Frontal cortex (tissue), 3 donors: ENCODE measurements at regions not wholly inside any gene's neighbourhood (a gene's known extent, or its start where the extent isn't known, plus 50 kb on each side); places are given as distances from the start of the nearest gene placed in this dataset.

Experiments used
- DNase-seq, 2 donors: peaks; one replicate each; pipeline ENCODE4 v3.0.0; 2012; ENCODE audit warnings: low spot score in 2 of 2
- FAIRE-seq: peaks from 2 replicates; lab custom pipeline; 2012; peaks lifted over from hg19 to GRCh38; lab: Jason Lieb, UNC
- donor health status: control.
- donor health status: control.
- donor health status: control.

DNA sequence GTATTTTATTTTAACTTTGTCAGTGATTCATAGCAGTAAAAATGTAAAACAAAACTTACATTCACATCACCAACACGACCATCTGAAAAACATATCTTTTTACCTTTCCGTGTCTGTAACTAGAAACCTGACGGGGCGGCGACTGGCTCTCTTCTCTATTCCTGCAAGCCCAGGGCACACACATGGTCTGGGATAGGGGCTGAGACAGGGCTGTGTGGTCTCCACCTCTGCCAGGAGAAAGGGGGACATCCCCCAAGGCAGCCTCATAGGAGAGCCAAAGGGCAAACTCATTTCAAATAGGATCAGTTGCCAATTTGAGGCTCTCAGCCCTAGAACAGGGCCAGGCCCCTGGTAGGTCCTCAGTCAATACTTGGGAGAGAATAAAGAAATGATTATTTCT is 359.4 kb downstream of the TCERG1L start:
- DNase-seq, result no peak
- no peak for FAIRE-seq

DNA sequence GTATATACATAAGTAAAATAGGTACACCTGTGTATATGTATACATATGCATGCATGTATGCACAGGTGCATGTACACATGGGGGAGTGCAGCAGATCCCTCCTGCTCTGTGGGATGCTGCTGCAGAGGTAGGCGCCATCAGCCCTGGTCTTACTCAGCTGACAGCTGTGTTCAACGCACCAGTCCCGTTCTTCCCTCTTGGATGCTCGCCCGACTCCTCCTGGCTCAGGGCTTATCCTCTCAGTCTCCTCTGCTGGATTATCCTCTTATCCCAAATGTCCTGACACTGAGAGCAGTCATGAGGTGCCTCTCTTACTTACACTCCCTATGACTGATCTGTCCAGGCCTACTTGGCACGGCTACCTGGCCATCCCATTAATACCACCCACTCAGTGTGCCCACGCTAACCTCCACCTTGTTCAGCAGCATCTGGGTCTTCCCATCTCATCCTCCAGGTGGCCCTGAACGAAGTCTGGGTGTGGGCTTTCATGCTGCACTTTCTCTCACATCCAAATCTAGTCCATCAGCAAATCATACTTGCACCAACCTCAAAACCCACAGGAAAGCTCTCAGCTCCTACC is 357.1 kb downstream of the TCERG1L start:
- FAIRE-seq, result no peak
- DNase-seq, result no peak

DNA sequence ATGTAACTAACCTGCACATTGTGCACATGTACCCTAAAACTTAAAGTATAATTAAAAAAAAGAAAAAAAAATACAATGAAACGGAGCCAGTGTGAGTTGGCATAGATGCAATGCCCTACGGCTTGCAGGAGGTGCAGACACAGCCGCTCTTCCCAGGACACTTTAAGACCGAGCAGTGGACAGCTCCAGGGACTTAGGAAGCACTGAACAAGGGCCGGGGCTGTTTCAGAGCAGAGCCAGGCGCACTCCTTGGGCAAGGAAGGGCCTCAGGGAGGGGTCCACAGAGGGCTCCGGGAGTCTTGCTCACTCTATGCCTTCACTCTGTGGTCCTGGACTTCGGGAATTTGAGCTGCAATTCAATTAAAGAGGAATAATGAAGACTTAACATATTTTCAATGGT is 355.3 kb downstream of the TCERG1L start:
- FAIRE-seq (no peak), DNase-seq (no peak)

- FAIRE-seq (no peak), DNase-seq (no peak)
These were observed 354.1 kb downstream of the TCERG1L start for GRCh38 chr10:130957423-130957822.

- DNase-seq (no peak), FAIRE-seq (no peak)
These were observed 353.5 kb downstream of the TCERG1L start for GRCh38 chr10:130958003-130958402.

- FAIRE-seq, result no peak
- no peak for DNase-seq
These were observed 352.4 kb downstream of the TCERG1L start for GRCh38 chr10:130958981-130959751.

GRCh38 chr10:130959752-130960195 is 351.7 kb downstream of the TCERG1L start:
- FAIRE-seq, result no peak
- no peak for DNase-seq

GRCh38 chr10:130960531-130960930 is 351.0 kb downstream of the TCERG1L start:
- FAIRE-seq (no peak), DNase-seq (no peak)

DNA sequence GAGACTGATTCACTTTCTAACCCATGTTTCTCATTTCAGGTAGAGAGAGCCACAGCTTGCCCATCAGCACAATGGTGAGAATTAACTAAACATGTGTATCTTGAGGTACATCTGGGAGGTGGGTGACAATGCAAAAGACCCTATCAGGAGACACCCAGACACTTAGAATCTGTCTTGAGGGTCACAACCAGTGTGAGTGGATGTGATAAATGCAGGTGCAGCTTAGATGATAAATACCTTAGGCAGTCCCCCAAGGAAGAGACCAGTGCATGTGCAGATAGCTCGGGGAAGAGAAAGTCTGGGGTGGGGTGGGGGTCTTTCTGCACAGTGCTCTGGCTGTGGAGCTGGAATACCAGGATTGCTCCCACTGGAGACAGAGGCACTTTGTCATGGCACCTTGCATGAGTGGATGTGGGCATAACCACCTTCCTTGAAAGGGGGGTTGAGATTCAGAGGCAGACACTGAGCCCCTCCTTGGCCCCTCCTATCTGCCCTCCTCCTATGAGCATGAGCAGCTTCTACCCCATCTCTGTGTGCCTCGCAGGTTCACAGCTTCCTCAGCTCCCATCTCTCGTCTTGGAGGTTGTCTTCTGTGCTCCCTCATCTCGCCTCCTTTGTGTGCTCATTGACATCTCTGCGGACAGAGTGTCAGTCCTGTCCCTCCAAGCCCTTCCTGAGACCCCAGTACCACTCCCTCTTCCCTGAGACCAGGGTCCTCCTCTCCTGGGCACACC is 349.8 kb downstream of the TCERG1L start:
- DNase-seq (no peak), FAIRE-seq (no peak)

DNA sequence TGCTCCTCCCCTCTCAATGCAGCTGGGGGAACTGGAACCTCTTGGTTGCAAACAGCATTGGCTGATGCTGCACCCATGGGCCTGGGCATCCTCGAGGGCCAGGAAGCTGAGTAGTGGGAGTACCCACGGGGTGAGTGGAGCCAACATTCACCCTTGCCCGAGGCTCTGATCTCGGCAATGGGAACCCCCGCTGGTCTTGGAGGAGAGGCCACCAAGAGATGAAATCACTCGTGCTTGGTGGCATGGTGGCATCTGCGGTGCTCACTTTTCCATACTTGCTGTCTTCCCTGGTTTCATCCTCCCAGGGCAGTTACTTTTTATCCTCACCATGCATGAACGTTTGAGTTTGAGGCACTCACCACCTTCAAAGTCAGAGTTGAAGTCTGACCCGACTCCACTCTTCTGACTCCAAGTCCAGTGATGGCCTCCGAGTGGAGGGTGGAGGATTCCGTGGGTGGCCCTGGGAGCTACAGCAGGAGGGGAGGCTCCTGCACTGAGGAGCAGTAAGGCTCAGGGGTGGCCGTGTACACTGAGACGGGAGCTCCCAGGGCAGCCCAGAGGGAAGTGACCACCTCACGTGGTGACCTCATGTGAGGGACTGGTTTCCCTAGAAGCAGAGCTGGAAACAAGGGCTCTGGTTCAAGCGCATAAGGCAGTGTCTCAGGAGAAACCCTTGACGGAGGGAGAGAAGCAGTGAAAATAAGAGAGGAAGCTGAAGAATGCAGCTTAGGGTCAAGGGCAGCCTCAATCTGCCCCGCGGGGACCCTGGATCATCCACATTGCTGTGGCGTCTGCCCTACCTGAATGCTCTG is 349.1 kb downstream of the TCERG1L start:
- no peak for DNase-seq
- no peak for FAIRE-seq

- FAIRE-seq (no peak), DNase-seq (no peak)
These were observed 348.5 kb downstream of the TCERG1L start for GRCh38 chr10:130963052-130963393.

GRCh38 chr10:130963786-130964522 is 347.6 kb downstream of the TCERG1L start:
- DNase-seq (no peak), FAIRE-seq (no peak)

DNA sequence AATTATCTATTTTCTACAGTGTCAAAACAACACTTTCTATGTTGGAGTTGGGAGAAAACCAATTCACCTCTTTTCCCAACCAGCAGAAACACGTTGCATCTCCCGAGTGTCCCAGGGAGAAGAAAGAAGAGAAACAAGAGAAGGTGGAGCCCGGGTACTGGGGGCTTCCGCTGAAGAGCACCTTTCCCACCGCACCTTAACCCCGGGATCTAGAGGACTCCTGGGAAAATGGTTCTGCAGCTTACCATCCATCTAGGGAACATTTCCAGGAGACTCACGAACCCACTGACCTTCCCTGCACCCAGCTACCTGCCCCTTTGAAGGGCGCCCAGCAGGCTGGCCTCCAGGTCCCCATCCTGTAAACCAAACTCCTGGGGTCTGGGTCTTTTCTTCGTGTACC is 346.8 kb downstream of the TCERG1L start:
- DNase-seq (no peak), FAIRE-seq (no peak)

DNA sequence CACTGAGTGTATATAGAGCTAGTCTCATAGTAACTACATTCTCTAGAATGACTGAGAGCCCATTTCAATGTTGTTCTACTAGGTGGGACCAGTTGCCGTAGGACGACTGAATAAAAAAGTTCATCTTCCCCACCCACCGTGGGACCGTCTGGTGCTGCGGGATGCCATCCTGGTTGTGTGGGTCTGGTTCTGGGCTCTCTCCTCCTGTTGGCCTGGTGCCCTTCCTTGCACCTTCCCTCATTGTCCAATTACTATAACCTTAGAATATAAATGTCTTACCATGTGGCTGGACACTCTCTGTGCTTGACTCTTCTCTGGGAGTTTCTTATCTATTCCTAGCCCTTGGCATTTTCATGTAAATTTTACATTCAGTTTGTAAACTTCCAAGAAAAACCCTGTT is 344.4 kb downstream of the TCERG1L start:
- FAIRE-seq, result no peak

GRCh38 chr10:130967784-130968183 is 343.7 kb downstream of the TCERG1L start:
- DNase-seq (no peak), FAIRE-seq (no peak)

More for the DNA sequence above, 344.4 kb downstream of the TCERG1L start:
- DNase-seq, result no peak

DNA sequence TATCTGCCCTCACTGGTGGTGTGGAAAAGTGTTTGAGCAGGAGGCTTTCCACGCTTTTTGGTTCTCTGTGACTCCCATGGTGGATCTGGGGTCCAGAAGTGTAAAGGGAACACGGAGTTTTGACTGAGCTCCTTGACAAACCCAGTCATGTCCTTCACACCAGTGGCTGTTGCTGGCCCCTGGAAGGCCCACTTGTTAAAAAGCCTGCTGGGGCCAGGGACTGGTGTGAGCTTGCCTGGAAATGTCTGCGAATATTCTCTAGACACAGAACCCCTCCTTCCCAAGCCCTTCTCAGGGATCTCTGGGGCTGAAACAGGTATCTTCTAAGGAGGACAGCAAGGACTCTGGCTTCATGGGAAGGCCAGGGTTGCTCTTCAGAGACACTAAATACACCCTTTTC is 343.0 kb downstream of the TCERG1L start:
- DNase-seq (no peak), FAIRE-seq (no peak)

- FAIRE-seq, result no peak
- no peak for DNase-seq
These were observed 342.6 kb downstream of the TCERG1L start for GRCh38 chr10:130968964-130969363.

DNA sequence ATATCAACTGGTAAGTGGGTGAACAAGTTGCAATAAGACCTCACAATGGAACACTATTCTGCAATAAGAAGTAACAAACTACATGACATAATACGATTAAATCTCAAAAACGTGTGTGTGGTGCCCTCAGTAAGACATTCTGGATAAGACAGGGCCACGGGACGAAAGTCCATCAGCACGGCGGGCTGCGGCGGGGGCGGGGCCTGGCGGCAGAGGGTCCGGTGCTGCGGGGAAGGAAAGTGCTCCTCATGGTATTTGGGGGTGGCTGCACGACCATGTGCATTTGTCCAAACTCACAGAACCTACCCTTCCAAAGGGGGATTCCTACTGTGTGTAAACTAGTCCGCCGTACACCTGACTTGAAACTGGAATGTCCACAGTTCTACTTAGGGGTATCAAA is 341.8 kb downstream of the TCERG1L start:
- no peak for DNase-seq
- FAIRE-seq, result no peak

DNA sequence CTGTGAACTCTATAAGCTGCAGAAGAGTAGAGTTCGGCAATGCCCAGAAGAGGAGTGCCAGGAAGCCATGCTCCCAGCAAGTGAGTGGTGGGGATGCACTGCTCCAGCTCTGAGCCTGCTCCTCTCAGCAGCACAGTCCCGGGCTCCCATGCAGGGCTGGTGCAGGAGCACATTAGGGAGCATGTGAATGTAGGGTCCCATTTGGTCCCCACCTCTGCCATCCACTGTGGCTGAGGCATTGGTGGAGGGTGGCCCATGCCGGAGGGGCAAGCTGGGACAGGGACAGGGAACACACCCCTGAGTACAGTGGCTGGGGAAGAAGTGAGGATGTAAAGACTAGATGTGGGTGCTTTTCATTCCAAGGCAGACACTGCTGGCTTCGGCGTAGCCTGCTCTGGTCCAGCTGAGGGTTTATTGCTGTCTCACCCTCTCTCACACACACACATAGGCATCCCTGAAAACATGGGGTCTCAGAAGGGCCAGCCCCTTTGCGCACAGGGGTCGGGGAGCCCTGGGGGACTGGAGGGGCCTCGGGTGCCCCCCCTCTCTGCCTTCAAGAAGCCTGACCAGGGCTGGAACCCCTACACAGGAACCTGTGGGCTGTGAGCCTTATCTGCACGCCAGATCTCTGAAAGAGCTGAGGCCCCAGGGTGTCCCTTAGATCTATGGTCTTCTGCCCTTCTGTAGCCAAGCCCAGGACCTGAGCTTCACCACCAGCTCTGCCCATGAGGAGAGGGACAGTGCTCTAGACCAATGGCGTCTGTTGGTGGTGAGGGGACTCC is 341.0 kb downstream of the TCERG1L start:
- DNase-seq, result no peak

More for the DNA sequence above, 341.0 kb downstream of the TCERG1L start:
- FAIRE-seq, result no peak
